DOHH2 (cell line): ENCODE measurements at regions not wholly inside any gene's neighbourhood (a gene's known extent, or its start where the extent isn't known, plus 50 kb on each side); places are given as distances from the start of the nearest gene placed in this dataset.

Experiments
- H3F3A ChIP-seq: fragments of 200-600 bp; sonication (generic), shearing (Covaris generic); 2 replicates; pipeline ENCODE4 v1.6.0; 2016; ENCODE audit warnings: antibody characterized with exemption, mild to moderate bottlenecking; ENCODE audit not compliant: control insufficient read depth, insufficient read depth
- H3K27ac ChIP-seq: fragments of 200-600 bp; sonication (generic); 2 replicates; pipeline ENCODE4 v1.5.1; 2014; ENCODE audit warnings: low read depth, mild to moderate bottlenecking, low read length, moderate library complexity
- H3K27me3 ChIP-seq: fragments of 200-600 bp; sonication (generic); 2 replicates; pipeline ENCODE4 v1.6.1; 2014; ENCODE audit warnings: mild to moderate bottlenecking, low read length, mixed read lengths; ENCODE audit not compliant: control insufficient read depth
- H3K36me3 ChIP-seq: fragments of 200-600 bp; sonication (generic); 2 replicates; pipeline ENCODE4 v1.6.1; 2014; ENCODE audit warnings: mild to moderate bottlenecking, low read length, moderate library complexity, mixed read lengths; ENCODE audit not compliant: control insufficient read depth
- H3K4me1 ChIP-seq: fragments of 200-600 bp; sonication (generic); 2 replicates; pipeline ENCODE4 v1.6.1; 2014; ENCODE audit warnings: mild to moderate bottlenecking, low read length, mixed read lengths; ENCODE audit not compliant: control insufficient read depth
- H3K4me2 ChIP-seq: fragments of 200-600 bp; sonication (generic); 2 replicates; pipeline ENCODE4 v1.6.0; 2014; ENCODE audit warnings: mild to moderate bottlenecking, low read length, moderate library complexity
- H3K4me3 ChIP-seq: fragments of 200-600 bp; sonication (generic); 2 replicates; pipeline ENCODE4 v1.5.1; 2014; ENCODE audit warnings: mild to moderate bottlenecking, low read length, mixed read lengths
- H3K79me2 ChIP-seq: fragments of 200-600 bp; sonication (generic); 2 replicates; pipeline ENCODE4 v1.6.1; 2014; ENCODE audit warnings: mild to moderate bottlenecking, low read length, mixed read lengths; ENCODE audit not compliant: control insufficient read depth
- H3K9me2 ChIP-seq: fragments of 200-600 bp; sonication (generic); replicated peaks from 2 replicates; pipeline ENCODE4 v1.6.1; 2014; ENCODE audit warnings: mild to moderate bottlenecking, low read length, mixed read lengths; ENCODE audit not compliant: control insufficient read depth
- H3K9me3 ChIP-seq: fragments of 200-600 bp; sonication (generic); 2 replicates; pipeline ENCODE4 v1.6.1; 2014; ENCODE audit warnings: antibody characterized with exemption, low read length, mixed read lengths; ENCODE audit not compliant: control insufficient read depth, insufficient read depth
- H4K20me1 ChIP-seq: fragments of 200-600 bp; sonication (generic); 2 replicates; pipeline ENCODE4 v1.6.0; 2014; ENCODE audit warnings: low read depth, mild to moderate bottlenecking, antibody characterized with exemption, low read length, moderate library complexity; ENCODE audit not compliant: control insufficient read depth, insufficient read depth
- CTCF ChIP-seq: fragments of 200-600 bp; sonication (generic); IDR thresholded peaks from one replicate; pipeline ENCODE4 v1.5.1; 2014; ENCODE audit warnings: antibody characterized with exemption, mild to moderate bottlenecking, low read depth, low read length; ENCODE audit not compliant: poor library complexity, severe bottlenecking
- EZH2phosphoT487 ChIP-seq: fragments of 200-600 bp; sonication (generic); IDR thresholded peaks from 2 replicates; pipeline ENCODE4 v1.6.1; 2017; ENCODE audit warnings: borderline replicate concordance, mild to moderate bottlenecking, antibody characterized with exemption, low read length, moderate library complexity, mixed read lengths

- Histone ChIP-seq H3F3A (no peaks in the 10 kb centered on the region), H3K9me2 (no peaks in the 10 kb centered on the region), H3K4me3 (no peak overlapping the region), H3K27me3 (no peaks in the 10 kb centered on the region), H3K27ac (no peak overlapping the region), H3K4me1 (no peaks in the 10 kb centered on the region), H3K9me3 (peaks cover 6% of the 10 kb centered on the region; the same call in 1 of the 2 replicates), H3K36me3 (no peaks in the 10 kb centered on the region), H3K79me2 (no peaks in the 10 kb centered on the region), H4K20me1 (no peaks in the 10 kb centered on the region), H3K4me2 (no peak overlapping the region)
- TF ChIP-seq CTCF, result no peak
- TF ChIP-seq EZH2phosphoT487, result no peak
Observed at GRCh38 chr20:23189854-23190253, 103.7 kb upstream of the CD93 start.

- H3K36me3 ChIP-seq, result no peaks in the 10 kb centered on the region
- H3K4me3 ChIP-seq, result no peak overlapping the region
- H3K27me3 ChIP-seq, result no peaks in the 10 kb centered on the region
- no peaks in the 10 kb centered on the region for H4K20me1 ChIP-seq
- H3K79me2 ChIP-seq, result no peaks in the 10 kb centered on the region
- no peak overlapping the region for H3K4me2 ChIP-seq
- H3K9me2 ChIP-seq, result no peaks in the 10 kb centered on the region
- H3K27ac ChIP-seq, result no peak overlapping the region
- no peak for TF ChIP-seq EZH2phosphoT487
- TF ChIP-seq CTCF, result no peak
- H3K4me1 ChIP-seq, result no peaks in the 10 kb centered on the region
- peaks cover 6% of the 10 kb centered on the region; the same call in 1 of the 2 replicates for H3K9me3 ChIP-seq
- no peaks in the 10 kb centered on the region for H3F3A ChIP-seq
Observed at GRCh38 chr20:23189341-23189740, 103.2 kb upstream of the CD93 start.

DNA sequence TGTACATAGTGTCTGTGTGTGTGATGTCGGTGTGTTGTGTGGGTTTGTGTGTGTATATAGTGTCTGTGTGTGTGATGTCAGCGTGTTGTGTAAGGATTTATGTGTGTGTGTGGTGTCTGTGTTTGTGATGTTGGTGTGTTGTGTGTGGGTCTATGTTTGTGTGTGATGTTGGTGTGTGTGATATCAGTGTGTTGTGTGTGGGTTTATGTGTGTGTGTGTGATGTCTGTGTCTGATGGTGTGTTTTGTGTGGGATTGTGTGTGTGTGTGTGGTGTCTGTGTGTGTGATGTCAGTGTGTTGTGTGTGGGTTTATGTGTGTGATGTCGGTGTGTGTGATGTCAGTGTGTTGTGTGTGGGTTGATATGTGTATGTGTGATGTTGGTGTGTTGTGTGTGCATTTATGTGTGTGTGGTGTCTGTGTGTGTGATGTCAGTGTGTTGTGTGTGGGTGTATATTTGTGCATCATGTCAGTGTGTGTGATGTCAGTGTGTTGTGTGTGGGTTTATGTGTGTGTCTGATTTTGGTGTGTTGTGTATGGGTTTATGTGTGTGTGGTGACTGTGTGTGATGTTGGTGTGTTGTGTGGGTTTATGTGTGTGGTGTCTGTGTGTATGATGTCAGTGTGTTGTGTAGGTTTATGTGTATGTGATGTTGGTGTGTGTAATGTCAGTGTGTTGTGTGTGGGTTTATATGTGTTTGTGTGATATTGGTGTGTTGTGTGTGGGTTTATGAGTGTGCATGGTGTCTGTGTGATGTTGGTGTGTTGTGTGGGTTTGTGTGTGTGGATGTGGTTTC is 102.4 kb upstream of the CD93 start:
- TF ChIP-seq CTCF (no peak), EZH2phosphoT487 (no peak)
- H3K27ac ChIP-seq, result no peak overlapping the region
- H3K9me3 ChIP-seq, result peaks cover 6% of the 10 kb centered on the region; the same call in 1 of the 2 replicates
- no peak overlapping the region for H3K4me2 ChIP-seq
- H3K4me3 ChIP-seq, result no peak overlapping the region
- no peaks in the 10 kb centered on the region for H3K27me3 ChIP-seq
- no peaks in the 10 kb centered on the region for H3K79me2 ChIP-seq
- no peaks in the 10 kb centered on the region for H3K36me3 ChIP-seq
- H3F3A ChIP-seq, result no peaks in the 10 kb centered on the region
- H3K4me1 ChIP-seq, result no peaks in the 10 kb centered on the region
- no peaks in the 10 kb centered on the region for H3K9me2 ChIP-seq
- H4K20me1 ChIP-seq, result no peaks in the 10 kb centered on the region
